ENCODE measurements at regions not wholly inside any gene's neighbourhood (a gene's known extent, or its start where the extent isn't known, plus 50 kb on each side); places are given as distances from the start of the nearest gene placed in this dataset.

DNA sequence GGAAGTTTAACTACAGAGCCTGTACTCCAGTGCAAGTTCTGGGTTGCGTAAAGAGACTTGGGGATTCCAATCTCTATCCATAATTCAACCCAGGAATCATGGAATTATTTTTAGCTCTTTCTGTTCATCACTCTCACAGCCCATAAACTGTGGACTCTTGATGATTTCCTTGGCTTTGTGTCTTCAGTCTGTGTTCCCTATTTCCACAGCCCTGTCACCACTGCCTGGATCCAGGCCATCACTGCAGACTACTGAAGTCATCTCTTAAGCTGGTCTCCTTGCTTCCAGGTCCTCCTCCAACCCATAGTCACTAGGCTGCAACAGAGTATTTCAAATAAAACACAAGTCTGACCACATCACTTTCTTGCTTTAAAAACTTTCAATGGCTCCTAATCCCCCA lies 211.7 kb downstream of the PLK2 start:
- Histone ChIP-seq H3K4me3 (no peak overlapping the region), H3K4me1 (ENCODE audit: insufficient read depth) (no peaks in the 10 kb centered on the region), H3K27ac (no peak overlapping the region), H3K9me3 (no peaks in the 10 kb centered on the region), H3K36me3 (no peaks in the 10 kb centered on the region), H3K27me3 (no peaks in the 10 kb centered on the region)
- DNase-seq, result no peak
- intact Hi-C loops (cut with DNase I), result no loop called here
- 90 to 97% (median 95%) methylated on average over 1 of the region's 1 CpG for WGBS, 3 donors
- TF ChIP-seq, protein P1, sequence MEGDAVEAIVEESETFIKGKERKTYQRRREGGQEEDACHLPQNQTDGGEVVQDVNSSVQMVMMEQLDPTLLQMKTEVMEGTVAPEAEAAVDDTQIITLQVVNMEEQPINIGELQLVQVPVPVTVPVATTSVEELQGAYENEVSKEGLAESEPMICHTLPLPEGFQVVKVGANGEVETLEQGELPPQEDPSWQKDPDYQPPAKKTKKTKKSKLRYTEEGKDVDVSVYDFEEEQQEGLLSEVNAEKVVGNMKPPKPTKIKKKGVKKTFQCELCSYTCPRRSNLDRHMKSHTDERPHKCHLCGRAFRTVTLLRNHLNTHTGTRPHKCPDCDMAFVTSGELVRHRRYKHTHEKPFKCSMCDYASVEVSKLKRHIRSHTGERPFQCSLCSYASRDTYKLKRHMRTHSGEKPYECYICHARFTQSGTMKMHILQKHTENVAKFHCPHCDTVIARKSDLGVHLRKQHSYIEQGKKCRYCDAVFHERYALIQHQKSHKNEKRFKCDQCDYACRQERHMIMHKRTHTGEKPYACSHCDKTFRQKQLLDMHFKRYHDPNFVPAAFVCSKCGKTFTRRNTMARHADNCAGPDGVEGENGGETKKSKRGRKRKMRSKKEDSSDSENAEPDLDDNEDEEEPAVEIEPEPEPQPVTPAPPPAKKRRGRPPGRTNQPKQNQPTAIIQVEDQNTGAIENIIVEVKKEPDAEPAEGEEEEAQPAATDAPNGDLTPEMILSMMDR (IDR thresholded peaks at IDR 0.05), result no peak
- no peak for TF ChIP-seq POLR2A (IDR thresholded peaks at IDR 0.05)
- TF ChIP-seq EP300 (IDR thresholded peaks at IDR 0.05), result no peak

DNA sequence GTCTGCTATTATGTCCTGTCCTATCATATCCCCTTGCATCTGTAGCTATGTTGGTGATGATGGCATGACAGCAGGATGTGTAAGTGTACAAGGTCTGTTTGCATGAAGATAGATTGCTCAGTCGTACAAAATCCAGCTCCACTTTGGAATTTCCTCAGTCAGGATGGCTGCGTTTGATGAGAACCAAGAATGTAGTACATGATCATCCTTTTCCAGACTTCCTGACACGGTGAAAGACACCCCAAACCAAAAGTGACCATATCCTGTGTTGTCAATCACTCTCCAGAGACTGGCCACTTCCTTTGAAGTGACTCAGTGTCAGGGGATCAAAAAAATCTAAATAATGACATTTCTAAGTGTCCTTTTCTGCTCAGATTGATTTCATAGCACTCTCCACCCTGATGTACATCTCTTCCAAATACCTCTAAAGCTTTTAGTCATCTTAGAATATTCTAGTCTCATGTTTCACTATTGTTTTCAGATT lies 213.4 kb downstream of the PLK2 start:
- intact Hi-C loops (cut with DNase I), result no loop called here
- no peaks in the 10 kb centered on the region for H3K27me3 ChIP-seq
- no peaks in the 10 kb centered on the region for H3K36me3 ChIP-seq
- no peak for TF ChIP-seq EP300 (IDR thresholded peaks at IDR 0.05)
- TF ChIP-seq, protein P1 (IDR thresholded peaks at IDR 0.05), result no peak
- TF ChIP-seq POLR2A (IDR thresholded peaks at IDR 0.05), result no peak
- no peak for DNase-seq
- no peaks in the 10 kb centered on the region for H3K9me3 ChIP-seq
- WGBS, 3 donors, result 75 to 87% (median 78%) methylated on average over 3 of the region's 3 CpGs
- no peaks in the 10 kb centered on the region for H3K4me1 ChIP-seq (ENCODE audit: insufficient read depth)
- no peak overlapping the region for H3K4me3 ChIP-seq
- H3K27ac ChIP-seq, result no peak overlapping the region

DNA sequence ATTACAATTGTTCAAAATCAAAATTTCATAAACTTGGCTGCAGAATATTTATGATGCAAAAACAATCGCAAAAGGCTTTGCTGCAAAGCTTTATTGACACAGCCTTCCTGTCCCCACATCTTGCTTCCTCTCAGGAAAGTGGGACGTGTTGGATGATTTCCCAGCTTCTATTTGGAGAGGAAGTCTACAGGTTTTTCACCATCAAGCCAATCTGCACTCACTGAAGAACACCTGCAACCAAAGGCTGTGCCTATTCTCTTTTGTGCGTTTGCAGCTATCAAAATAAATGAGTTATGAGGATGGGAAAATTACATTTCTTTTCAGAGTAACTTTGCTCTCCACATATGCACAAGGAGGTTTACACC lies 214.4 kb downstream of the PLK2 start:
- DNase-seq, result no peak
- intact Hi-C loops (cut with DNase I), result no loop called here
- Histone ChIP-seq H3K4me1 (ENCODE audit: insufficient read depth) (no peaks in the 10 kb centered on the region), H3K4me3 (no peak overlapping the region), H3K36me3 (no peaks in the 10 kb centered on the region), H3K27me3 (no peaks in the 10 kb centered on the region), H3K27ac (no peak overlapping the region), H3K9me3 (no peaks in the 10 kb centered on the region)
- WGBS, 3 donors, result 48 to 51% (median 50%) methylated on average over 3 of the region's 3 CpGs
- TF ChIP-seq POLR2A (IDR thresholded peaks at IDR 0.05) (no peak), EP300 (IDR thresholded peaks at IDR 0.05) (no peak)
- TF ChIP-seq, protein P1 (IDR thresholded peaks at IDR 0.05), result no peak

DNA sequence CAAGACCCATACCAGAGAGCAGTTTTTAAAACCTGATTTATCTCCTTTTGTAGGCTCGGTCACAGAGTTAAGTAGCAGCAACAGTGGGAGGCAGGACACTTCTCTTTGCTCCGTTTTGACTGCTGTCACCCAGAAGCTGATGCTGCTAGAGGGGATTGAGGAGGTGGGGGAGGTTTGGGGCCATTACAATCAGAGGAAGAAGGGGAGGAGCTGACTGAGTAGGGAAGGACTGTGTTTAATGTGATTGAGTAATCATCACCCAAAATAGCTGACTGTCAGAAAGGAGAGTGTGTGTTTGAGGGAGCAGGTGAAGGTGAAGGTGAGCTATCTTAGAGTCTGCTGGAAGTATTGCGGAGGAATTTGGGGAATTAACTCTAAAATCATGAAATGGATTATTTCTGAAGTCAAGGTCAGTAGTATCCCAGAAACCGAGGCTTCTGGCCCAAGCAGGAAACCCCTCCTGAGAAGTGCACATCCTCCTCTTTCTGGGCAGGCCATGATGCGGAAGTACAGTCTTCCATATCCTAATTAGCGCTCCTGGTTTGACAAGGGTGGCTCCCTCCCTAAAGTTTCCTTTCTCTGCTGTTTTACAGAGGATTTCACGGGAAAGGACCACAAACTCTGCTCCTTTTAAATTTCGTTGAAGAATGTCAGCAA lies 214.9 kb downstream of the PLK2 start:
- intact Hi-C loops (cut with DNase I), result no loop called here
- Histone ChIP-seq H3K4me1 (ENCODE audit: insufficient read depth) (no peaks in the 10 kb centered on the region), H3K4me3 (no peak overlapping the region), H3K9me3 (no peaks in the 10 kb centered on the region), H3K36me3 (no peaks in the 10 kb centered on the region), H3K27me3 (no peaks in the 10 kb centered on the region), H3K27ac (no peak overlapping the region)
- DNase-seq, result no peak
- TF ChIP-seq, protein P1 (IDR thresholded peaks at IDR 0.05), result no peak
- no peak for TF ChIP-seq EP300 (IDR thresholded peaks at IDR 0.05)
- TF ChIP-seq POLR2A (IDR thresholded peaks at IDR 0.05), result no peak
- 57 to 61% (median 60%) methylated on average over 8 of the region's 8 CpGs for WGBS, 3 donors

Measured in ovary (tissue), 7 donors.